ENCODE measurements at regions not wholly inside any gene's neighbourhood (a gene's known extent, or its start where the extent isn't known, plus 50 kb on each side); places are given as distances from the start of the nearest gene placed in this dataset.

GRCh38 chr2:13942111-13942510 lies 690.4 kb upstream of the LRATD1 start:
- TF ChIP-seq ZNF16 (tag by site-specific recombination; IDR thresholded peaks at IDR 0.05; ENCODE audit: low read depth) (no peak), ZNF416 (tag by site-specific recombination; IDR thresholded peaks at IDR 0.05) (no peak), CTCF (tag by site-specific recombination; IDR thresholded peaks at IDR 0.05) (no peak), ZNF133 (tag by site-specific recombination; IDR thresholded peaks at IDR 0.05) (no peak), ZBTB7A (tag by site-specific recombination; IDR thresholded peaks at IDR 0.05; ENCODE audit: low read depth) (no peak), ZNF449 (tag by site-specific recombination; IDR thresholded peaks at IDR 0.05) (no peak), ZNF670 (tag by site-specific recombination; IDR thresholded peaks at IDR 0.05; ENCODE audit: low read depth) (no peak), WT1 (tag by site-specific recombination; IDR thresholded peaks at IDR 0.05) (no peak)
